Stimulated activated CD4-positive, alpha-beta T cell treated with anti-CD3 and anti-CD28 coated beads, Interleukin-12 subunit alpha, Interleukin-12 subunit beta, amount 100 ng/mL, for 48 hours (primary cell): ENCODE measurements at regions not wholly inside any gene's neighbourhood (a gene's known extent, or its start where the extent isn't known, plus 50 kb on each side); places are given as distances from the start of the nearest gene placed in this dataset.

Source experiments
- DNase-seq, 3 donors: peaks; one replicate each; pipeline ENCODE4 v3.0.0-alpha.2; 2020; ENCODE audit warnings: low read depth in 2 of 3, low spot score in 1 of 3

DNA sequence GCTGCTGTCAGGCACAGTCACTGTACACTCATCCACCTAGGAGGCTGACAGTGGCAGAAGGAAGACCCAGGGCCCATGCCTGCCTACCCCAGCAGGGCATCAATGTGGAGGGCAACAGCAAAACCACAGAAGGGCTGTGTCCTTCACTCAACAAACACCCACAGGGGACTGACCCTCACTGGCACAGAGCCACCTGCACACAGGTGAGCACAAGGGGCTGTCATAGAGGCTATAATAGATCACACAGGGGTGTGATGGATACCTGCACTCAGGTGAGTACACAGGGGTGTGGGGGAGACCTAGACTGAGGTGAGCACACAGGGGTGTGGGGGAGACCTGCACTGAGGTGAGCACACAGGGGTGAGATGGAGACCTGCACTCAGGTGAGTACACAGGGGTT, 132.8 kb upstream of the TCERG1L start:
- DNase-seq = no peak

DNA sequence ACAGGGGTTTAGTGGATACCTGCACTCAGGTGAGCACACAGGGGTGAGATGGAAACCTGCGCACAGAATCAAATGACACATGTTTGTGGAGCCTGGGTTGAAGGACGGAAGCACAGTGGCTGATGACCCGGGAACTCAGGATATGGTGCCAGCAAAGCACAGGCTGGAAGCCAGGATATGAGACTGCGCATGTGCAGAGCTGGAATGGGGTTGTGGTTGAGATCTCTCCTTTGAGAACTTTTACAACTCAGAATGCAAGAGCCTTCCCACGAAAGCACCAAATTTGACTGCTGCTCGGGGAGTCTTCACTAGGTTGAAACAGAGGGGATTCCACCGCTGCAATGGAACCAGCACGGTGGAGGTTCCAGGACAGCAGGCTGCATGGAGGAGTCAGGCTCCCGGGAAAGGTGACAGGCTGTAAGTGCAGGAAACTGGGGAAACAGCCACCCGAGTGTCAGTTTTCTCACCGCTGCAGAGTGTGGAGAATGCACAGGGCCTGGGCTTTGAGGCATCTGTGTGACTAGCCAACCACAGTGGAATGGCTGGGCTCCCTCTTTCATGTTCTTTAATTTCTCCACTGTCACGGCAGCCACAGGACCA, 133.4 kb upstream of the TCERG1L start:
- DNase-seq = no peak

DNA sequence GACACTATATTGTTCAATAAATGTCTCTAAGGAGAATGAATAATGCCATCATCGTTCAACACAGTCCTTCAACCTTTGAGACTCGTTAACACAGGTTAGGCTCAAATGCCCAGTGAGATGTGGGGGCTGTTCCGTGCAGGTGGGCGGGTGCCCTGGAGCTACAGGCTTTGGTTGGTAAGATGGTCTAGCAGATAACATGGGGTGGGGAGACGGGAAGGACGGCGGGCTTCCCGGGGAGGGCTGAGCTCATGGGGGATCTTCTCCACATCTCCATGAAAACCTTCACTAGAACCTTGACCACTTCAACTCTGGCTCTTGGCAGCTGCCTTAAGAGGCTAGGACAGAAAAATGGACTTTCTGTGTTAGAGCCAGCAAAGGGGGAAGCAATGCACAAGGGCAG, 134.1 kb upstream of the TCERG1L start:
- DNase-seq = no peak

DNA sequence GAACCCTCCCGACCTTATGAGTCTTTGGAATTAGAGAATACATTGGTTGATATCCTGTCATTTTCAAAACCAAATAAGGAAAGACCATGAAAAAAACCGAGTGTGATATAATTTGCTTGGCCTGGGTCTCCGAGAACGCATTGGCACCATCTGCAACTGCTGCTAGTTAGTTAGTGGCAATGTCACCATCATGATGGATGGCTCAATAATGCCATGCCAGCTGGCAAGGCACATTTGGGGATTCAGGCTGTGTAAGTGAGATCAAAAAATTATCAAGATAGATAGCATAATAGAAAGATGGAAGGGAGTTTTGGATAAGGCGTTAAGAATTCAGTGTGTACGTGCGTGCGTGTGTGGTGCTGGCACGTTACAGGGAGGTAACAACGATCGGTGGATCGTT, 134.7 kb upstream of the TCERG1L start:
- no peak for DNase-seq

DNA sequence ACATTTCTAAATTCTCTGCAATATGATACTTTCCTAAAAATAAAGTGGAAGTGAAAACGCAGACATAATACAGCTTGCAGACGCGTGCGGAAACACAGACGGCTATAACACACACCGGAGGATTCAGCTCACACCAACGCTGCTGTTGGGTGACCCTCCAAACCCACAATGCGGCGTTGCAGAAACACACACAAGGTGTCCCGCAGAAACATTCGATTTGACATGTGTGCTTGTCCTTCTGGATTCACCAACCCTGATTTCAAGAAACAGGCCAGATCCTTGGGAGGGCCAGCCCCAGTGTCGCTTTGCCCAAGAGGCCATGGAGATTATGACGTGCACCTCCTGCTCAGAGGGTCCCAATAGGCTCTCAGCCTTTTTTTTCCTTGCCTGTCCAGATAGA, 136.7 kb upstream of the TCERG1L start:
- DNase-seq = no peak

DNA sequence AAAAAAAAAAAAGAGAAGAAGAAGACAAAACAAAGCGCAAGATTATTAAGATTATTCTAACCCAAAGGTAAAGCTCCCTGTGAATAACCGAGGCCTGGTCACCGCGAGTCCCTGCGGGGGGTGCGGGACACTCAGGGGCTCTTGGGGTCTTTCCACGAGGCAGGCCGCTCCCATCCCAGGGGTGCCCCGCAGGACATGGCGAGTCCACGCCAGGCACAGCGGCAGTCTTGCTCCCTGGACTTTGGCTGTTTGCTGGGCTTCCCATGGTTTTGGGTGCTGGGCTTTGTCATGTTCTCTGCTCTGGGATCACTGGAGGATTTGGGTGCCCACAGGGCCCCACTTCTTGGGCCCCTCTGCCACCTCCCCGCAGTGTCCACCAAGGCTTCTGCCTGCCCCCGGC, 137.4 kb upstream of the TCERG1L start:
- no peak for DNase-seq

DNA sequence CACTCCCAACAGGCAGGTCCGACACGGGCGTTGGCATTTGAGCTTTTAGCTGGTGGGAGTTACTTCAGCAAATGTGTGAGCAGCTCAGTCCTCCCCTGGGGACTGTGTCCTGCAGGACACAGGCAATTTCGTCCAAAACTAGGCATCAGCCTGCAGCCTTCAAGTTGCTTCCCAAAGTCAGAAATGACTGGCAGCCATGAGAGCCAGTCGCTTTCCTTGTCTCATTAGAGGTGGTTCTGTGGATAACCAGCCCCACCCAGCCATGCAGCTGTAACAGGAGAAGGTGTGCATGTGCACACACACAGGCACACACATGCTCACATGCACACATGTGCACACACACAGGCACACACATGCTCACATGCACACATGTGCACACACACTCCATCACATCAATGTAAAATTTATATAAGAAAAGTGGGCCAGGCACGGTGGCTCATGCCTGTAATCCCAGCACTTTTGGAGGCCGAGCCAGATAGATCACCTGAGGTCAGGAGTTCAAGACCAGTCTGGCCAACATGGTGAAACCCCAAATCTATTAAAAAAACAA, 138.8 kb upstream of the TCERG1L start:
- no peak for DNase-seq

DNA sequence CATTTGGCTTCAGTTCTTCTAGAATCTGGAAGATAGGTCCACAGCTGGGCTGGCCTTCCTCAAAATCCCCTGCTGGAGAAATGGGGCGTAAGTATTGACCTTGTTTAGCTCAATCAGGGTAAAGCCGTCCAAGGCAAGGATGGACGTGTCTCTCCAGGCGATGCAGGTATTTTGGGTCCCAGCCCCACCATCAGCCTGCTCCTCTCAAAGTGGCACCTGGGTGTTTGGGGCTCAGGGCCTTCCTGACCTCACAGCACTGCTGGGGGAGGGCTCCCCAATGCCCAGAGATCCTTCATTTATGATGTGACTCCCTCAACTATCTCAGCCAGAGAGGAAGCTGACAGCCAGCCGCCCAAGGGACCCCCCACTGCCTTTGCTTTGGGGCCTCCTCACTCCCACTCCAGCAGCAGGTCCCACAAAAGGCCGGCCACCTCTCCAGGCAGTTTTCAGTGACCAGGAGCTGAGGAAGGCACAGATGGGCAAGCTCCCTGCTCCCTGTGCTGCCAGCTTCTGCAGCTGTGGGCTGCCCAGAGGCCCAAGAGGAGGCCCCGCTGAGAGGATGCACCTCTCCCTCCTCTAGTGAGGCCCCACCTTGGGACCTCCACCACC, 140.0 kb upstream of the TCERG1L start:
- no peak for DNase-seq

DNA sequence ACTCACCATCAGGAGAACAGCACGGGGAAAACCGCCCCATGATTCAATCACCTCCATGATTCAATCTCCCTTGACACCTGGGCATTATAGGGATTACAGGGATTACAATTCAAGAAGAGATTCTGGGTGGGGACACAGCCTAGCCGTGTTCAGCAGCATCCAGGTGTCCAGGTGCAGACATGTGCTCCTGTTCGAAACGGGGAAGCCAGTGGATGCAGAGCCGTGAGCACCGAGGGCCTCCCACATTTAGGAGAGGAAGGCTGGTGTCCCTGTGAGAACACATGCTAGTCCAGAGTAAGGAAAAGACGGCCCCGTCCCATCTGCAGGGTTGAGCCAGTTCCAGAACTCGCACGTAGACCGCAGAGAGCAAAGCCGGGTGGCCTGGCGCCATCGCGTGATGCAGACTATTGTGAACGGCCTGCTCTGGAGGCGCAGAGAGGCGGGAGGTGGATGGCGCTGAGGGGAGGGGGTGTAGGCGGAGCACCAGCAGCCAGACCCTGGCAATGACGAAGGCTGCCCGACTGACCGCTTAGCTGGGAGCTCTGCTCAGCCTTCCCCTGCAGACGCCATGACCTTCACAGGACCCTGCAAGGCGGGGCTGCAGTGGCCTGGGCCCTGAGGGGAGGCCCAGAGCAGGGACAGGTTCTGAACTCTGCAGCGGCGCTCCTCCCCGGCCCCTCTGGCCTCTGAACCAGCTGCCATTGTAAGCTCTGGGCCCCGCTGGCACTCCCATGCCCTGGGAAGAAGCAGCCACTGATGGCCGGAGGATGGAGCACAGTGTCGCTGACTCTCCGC, 141.6 kb upstream of the TCERG1L start:
- no peak for DNase-seq

DNA sequence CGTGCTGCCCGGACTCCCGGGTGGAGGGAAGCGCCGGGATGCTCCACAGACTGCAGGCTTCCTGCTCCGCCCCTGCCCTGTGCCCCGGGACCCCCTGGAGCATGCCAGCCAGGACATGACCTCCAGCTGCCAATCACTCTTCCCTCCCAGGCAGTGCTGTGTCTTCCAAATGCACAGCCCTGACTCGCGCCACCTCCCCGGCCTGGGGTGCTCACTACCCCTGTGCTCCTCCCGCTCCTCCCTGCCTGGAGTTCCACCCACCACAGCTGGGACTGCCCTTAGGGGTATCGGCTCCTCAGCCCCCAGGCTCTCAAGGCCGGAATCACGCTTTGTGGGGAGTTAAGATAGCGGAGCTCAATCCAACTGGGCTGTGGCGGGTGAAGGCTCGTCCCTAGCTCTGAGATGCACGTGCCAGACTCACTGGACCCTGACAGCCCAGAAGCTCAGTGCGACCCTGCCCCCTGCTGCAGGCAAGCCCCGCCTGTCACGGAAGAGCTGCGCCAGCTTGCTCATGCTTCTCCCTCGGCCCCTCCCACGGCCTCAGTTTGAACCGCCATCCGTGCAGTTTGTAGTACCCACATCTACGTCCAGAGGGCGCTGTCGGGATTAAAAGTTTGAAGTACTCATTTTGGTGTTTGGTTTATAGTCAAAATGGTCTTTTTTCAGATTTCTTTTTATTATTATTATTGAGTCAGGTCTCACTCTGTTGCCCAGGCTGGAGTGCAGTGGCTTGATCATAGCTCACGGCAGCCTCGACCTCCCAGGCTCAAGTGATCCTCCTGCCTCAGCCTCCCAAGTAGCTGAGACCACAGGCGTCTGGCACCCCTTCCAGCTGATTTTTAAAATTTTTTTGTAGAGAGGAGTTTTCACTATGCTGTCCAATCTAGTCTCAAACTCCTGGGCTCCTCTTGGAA, 142.5 kb upstream of the TCERG1L start:
- peak; percentile 57 to 83 (median 73) for DNase-seq

DNA sequence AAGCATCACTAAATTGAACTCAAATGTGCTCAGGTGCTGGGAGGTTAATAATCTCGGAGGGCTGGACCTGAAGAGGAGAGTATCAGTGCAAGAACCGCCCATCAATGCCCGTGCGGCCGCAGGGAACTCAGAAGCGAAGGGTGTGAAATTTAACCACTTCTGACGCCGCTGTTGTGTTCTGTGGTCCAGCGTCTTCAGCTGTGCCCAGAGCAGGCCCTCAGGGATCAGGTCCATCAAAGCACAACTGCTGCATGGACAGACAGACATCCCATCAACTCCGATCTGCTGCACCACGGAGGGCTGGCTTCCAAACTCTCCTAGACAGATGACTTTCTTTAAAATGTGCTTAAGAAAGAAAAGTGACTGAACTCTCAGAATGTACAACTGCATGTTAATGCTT, 144.9 kb upstream of the TCERG1L start:
- DNase-seq = no peak

DNA sequence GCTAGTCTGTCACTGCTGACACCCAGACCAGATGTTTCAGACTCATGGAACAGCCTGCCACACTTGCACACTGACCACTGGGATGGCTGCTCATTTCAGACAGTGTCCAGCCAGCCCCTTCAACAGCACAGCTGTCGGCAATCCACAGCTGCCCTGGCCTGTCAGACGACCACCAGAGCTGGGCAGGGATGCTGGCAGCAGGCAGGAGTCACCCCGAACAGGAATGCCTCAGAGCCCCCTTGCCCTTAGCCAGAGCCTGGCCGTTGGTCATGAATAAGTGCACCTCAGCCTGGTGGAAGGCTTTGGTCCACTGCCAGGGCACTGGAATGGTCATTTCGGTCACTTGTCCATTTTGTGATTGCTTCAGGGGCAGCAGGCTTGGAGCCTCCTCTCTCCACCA, 149.6 kb upstream of the TCERG1L start:
- DNase-seq = no peak

DNA sequence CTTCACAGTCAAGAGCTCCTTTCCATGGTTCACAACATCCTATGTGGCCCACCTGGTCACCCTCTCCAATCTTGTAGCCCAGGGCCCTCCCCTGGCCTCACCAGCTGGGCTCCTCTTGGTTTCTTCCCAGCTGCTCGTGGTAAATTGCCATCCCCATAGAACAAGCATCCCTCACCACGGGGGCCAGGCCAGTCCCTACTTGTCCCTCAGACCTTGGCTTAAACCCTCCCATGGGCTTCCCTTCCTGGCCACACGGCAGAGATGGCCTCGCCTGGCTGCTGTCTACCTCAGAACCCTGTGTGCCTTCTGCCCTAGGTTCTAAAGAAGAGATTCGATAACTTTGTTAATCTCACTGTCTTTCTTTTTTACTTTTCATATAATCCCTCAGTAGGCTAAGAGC, 153.3 kb upstream of the TCERG1L start:
- DNase-seq = no peak

DNA sequence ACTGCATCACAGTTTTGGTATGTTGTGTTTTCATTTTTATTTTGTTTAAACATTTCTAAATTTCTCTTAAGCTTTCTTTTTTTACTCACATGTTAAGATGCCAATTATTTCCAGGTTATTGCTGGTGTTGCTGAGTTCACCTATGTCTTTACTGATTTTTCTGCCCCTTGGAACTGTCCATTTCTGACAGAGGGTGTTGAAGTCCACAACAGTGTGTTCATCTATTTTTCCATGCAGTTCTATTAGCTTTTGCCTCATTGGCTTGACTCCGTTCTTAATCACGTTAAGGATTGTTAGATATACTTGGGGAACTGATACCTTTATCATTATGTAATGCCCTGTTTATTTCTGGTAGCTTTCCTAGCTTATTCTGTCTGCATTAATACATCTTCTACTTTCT, 158.0 kb upstream of the TCERG1L start:
- no peak for DNase-seq

DNA sequence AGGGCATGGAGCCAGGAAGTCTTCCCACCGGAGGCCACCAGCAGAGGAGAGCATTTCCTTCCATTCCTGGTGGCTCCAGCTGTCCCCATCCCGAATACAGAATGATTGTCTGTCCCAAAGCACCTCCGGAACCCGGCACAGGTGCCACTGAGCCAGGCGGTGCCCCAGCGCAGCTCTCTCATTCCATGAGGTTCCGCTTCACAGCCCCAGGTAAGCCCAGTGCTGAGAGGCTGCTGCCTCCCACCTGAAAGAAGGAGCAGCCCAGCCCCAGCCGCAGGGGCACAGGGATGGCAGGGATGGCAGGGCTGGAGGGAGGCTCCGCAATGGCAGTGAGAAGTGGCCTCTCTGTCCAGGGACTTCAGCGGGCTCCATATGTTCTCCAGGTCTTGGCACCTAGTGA, 162.1 kb upstream of the TCERG1L start:
- no peak for DNase-seq

DNA sequence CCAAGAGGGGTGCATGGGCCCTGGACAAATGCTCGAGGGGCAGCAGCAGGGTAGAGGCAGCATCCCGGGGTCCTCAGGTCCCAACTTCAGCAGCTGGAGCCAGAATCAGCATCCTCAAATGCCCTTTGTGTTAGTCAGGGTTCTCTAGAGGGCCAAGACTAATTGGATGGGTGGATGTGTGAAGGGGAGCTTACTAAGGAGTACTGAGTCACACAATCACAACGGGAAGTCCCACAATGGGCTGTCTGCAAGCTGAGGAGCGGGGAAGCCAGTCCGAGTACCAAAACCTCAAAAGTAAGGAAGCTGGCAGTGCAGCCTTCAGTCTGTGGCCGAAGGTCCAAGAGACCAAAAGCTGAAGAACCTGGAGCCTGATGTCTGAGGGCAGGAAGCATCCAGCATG, 162.9 kb upstream of the TCERG1L start:
- DNase-seq = no peak

DNA sequence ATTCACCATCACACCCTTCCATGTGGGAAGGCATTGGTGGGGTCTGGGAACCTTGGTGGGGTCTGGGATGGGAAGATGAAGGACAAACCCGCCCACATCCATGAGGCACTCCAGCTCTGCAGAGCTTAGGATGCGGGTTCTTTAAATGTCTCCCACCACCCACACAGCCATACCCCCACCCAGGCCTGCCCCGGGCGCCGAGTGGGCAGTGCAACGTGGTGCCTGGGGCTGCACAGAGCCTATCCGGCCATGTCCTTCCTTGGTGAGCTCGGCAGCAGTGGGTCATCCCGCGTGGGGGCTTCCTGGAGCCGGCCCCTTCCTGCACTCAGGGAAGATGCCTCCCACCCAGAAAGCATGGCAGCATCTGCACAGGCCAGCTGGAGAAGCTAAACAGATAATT, 163.5 kb upstream of the TCERG1L start:
- DNase-seq = no peak

DNA sequence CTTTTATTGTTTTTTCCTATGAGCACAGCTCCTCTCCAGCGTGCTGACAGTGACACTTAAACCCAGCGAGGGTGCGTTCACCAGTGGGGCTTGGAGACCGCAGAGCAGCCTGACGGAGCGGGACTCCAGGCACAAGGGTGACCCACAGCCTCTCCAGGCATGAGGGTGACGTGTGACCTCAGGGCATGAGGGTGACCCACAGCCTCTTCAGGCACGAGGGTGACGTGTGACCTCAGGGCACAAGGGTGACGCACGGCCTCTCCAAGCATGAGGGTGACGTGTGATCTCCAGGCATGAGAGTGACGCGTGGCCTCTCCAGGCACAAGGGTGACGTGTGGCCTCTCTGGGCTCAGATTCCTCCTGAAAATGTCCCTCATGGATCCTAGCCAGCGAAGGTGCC, 164.3 kb upstream of the TCERG1L start:
- no peak for DNase-seq

DNA sequence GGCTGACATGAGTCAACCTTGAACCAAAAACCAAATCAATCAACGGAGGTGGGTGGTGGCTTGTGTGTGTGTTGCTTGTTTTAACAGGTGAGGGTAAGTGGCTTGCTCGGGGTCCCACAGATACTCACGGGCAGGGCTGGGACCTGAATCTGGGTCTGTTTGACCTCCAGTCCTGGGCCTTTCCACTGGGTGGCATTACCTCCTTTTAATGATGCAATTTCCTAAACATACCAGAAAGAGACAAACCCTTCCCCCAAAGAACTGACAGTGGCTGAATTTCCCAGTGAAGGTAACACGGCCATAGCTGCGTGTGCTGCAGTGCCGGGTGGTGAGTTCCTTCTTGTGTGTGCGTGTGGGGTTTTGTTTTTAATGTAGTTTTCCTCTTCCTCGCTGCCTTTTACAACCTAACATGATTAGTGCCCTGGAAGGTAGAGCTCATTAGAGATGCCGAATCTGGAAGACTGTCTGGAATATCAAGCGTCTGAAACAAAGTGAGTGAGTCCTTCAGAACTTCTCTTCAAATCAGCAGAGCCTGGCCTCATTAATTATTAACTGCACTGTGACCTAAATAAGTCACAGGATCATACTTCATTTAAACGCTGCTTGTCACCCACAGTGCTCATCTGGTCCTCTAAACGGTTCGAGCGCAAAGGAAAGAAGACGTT, 166.1 kb upstream of the TCERG1L start:
- DNase-seq = no peak

DNA sequence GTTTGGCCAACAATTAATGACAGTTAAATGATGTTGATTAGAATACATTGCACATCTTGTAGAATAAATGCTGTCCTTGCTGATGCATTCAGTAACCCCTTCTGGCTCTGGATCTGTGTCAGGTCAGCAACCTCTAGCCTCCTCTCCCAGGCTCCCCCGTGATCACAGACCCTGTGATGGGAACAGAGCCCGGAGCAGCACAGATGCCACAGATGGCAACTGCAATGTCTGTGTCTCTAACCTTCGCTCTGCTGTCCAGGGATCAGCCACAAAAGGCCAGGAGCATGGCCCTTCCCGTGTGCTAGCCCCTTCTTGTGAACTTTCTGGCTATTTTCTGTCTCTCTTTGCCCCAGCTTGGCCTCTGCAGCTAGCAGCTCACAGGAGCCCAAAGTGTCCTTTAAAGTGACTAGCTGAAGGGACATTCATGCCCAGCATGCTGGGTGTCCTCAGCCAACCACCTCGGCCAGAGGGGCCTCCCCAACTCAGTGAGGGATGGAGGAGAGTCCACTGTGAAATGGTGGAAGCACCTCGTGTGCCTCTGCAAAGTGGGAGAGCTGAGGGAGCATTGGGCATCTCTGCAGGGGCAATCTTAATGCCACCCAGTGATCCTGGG, 167.0 kb upstream of the TCERG1L start:
- DNase-seq = no peak
